ENCODE measurements at regions not wholly inside any gene's neighbourhood (a gene's known extent, or its start where the extent isn't known, plus 50 kb on each side); places are given as distances from the start of the nearest gene placed in this dataset.

DNA sequence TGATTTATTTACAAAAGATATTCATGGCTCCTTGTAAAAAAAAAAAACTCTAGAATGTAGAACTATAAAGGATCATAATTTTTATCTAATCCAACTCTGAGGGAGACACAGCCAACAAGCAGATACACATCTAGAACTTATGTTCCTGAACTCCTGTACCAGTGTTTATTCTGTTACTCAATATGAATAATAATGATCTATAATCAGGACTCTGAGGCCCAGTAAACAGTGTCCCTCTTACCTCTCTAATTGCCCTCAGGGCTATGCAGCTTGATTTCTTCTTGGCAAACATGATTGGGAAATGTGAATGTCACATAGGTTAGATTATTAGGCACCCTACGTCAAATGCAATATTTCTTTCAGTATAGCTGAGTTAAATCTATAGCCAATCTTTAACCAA, 391.6 kb upstream of the RPS23 start:
- H3K4me3 ChIP-seq (ENCODE audit: low read length in 3 of 3): no peak overlapping the region
- H3K27ac ChIP-seq (ENCODE audit: low read depth, low read length): no peak overlapping the region
- H3K9me3 ChIP-seq (ENCODE audit: control insufficient read depth in 3 of 3, low read length in 3 of 3): no peaks in the 10 kb centered on the region
- H3K36me3 ChIP-seq (ENCODE audit: control insufficient read depth in 3 of 3, insufficient read depth in 3 of 3, low read length in 3 of 3): no peaks in the 10 kb centered on the region
- H3K9ac ChIP-seq (ENCODE audit: low read depth in 1 of 3, low read length in 3 of 3): no peak overlapping the region
- no peaks in the 10 kb centered on the region for H3K4me1 ChIP-seq (ENCODE audit: control insufficient read depth in 3 of 3, insufficient read depth in 3 of 3, low read length in 3 of 3)
- H3K27me3 ChIP-seq (ENCODE audit: control insufficient read depth in 3 of 3, insufficient read depth in 3 of 3, low read length in 3 of 3): no peaks in the 10 kb centered on the region

DNA sequence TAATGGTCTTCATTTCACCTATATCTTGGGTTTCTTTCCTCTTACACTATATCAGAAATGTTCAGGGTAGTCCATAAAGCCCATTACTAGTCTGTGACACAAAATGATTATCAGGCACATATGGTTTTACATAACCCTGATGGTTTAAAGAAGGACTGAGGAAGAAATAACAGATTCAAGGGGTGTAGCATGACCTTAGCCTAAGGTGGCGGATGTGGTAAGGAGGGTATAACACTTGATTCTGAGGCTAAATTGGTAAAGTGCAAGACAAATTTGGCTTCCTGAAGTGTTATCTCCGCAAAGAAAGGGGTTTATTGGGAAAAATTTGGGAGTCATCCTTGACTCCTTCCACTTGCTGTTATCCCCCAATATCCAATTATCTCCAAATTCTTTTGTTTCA, 388.2 kb upstream of the RPS23 start:
- Histone ChIP-seq H3K9me3 (ENCODE audit: control insufficient read depth in 3 of 3, low read length in 3 of 3) (no peaks in the 10 kb centered on the region), H3K9ac (ENCODE audit: low read depth in 1 of 3, low read length in 3 of 3) (no peak overlapping the region), H3K4me1 (ENCODE audit: control insufficient read depth in 3 of 3, insufficient read depth in 3 of 3, low read length in 3 of 3) (no peaks in the 10 kb centered on the region), H3K27me3 (ENCODE audit: control insufficient read depth in 3 of 3, insufficient read depth in 3 of 3, low read length in 3 of 3) (no peaks in the 10 kb centered on the region), H3K36me3 (ENCODE audit: control insufficient read depth in 3 of 3, insufficient read depth in 3 of 3, low read length in 3 of 3) (no peaks in the 10 kb centered on the region), H3K27ac (ENCODE audit: low read depth, low read length) (no peak overlapping the region), H3K4me3 (ENCODE audit: low read length in 3 of 3) (no peak overlapping the region)

DNA sequence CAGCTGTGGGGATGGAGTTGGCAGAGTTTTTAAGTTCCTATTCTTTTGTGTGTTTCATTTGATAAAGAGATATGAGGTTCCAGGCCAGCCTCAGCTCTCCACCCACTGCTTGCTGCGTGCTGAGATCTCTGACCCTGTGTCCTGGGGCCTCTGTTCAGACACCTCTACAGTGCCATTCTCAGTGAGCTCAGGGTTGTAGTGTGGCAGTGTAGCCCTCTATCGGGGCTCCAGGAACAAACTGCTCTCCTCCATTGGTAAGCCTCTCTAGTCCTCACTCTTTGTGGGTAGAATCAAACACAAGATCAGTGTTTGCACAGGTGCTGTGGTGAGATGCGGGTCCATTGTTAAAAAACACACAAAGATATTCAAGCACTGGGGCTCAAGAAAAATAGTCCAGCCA, 386.6 kb upstream of the RPS23 start:
- H3K27me3 ChIP-seq (ENCODE audit: control insufficient read depth in 3 of 3, insufficient read depth in 3 of 3, low read length in 3 of 3): no peaks in the 10 kb centered on the region
- H3K4me1 ChIP-seq (ENCODE audit: control insufficient read depth in 3 of 3, insufficient read depth in 3 of 3, low read length in 3 of 3): no peaks in the 10 kb centered on the region
- no peak overlapping the region for H3K9ac ChIP-seq (ENCODE audit: low read depth in 1 of 3, low read length in 3 of 3)
- no peak overlapping the region for H3K27ac ChIP-seq (ENCODE audit: low read depth, low read length)
- H3K9me3 ChIP-seq (ENCODE audit: control insufficient read depth in 3 of 3, low read length in 3 of 3): no peaks in the 10 kb centered on the region
- H3K4me3 ChIP-seq (ENCODE audit: low read length in 3 of 3): no peak overlapping the region
- no peaks in the 10 kb centered on the region for H3K36me3 ChIP-seq (ENCODE audit: control insufficient read depth in 3 of 3, insufficient read depth in 3 of 3, low read length in 3 of 3)

DNA sequence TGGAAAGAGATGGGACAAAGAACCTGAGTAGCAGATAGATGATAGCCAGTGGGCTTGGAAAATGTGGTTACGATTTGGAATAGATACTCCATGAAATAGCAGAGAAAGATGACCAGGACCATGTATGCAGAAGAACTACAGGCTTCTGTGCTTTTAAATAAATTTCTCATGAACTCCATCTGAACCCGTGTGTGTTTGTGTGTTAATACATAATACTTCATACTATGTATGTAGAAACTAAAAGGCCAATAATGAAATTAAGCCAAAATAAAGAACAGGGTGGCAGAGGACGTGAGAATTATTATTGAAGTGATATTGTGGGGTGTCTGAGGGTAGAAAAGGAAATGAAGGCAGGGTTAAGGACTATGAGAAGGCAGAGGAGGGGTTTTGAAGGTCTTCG, 385.1 kb upstream of the RPS23 start:
- no peaks in the 10 kb centered on the region for H3K4me1 ChIP-seq (ENCODE audit: control insufficient read depth in 3 of 3, insufficient read depth in 3 of 3, low read length in 3 of 3)
- no peaks in the 10 kb centered on the region for H3K27me3 ChIP-seq (ENCODE audit: control insufficient read depth in 3 of 3, insufficient read depth in 3 of 3, low read length in 3 of 3)
- H3K4me3 ChIP-seq (ENCODE audit: low read length in 3 of 3): no peak overlapping the region
- no peak overlapping the region for H3K9ac ChIP-seq (ENCODE audit: low read depth in 1 of 3, low read length in 3 of 3)
- no peak overlapping the region for H3K27ac ChIP-seq (ENCODE audit: low read depth, low read length)
- no peaks in the 10 kb centered on the region for H3K36me3 ChIP-seq (ENCODE audit: control insufficient read depth in 3 of 3, insufficient read depth in 3 of 3, low read length in 3 of 3)
- H3K9me3 ChIP-seq (ENCODE audit: control insufficient read depth in 3 of 3, low read length in 3 of 3): no peaks in the 10 kb centered on the region

DNA sequence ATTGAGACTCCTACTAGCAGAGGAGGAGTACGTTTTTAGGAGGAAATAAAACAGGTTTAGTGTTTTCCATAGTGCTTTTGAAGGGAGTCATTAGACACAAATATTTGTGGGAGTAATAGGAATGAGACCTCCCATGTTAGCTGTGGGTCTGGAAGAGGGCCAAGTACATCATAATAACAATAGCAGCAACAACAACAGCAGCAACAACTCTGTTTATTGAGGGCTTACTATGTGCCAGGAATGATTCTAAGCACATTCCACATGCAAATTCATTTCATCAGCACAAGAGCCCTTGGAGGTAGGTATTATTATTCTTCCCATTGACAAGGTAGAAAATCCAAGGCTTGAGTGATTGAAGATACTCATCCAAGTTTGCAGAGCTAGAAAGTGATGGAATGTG, 384.2 kb upstream of the RPS23 start:
- Histone ChIP-seq H3K4me3 (ENCODE audit: low read length in 3 of 3) (no peak overlapping the region), H3K4me1 (ENCODE audit: control insufficient read depth in 3 of 3, insufficient read depth in 3 of 3, low read length in 3 of 3) (no peaks in the 10 kb centered on the region), H3K9me3 (ENCODE audit: control insufficient read depth in 3 of 3, low read length in 3 of 3) (no peaks in the 10 kb centered on the region), H3K36me3 (ENCODE audit: control insufficient read depth in 3 of 3, insufficient read depth in 3 of 3, low read length in 3 of 3) (no peaks in the 10 kb centered on the region), H3K27me3 (ENCODE audit: control insufficient read depth in 3 of 3, insufficient read depth in 3 of 3, low read length in 3 of 3) (no peaks in the 10 kb centered on the region), H3K27ac (ENCODE audit: low read depth, low read length) (no peak overlapping the region), H3K9ac (ENCODE audit: low read depth in 1 of 3, low read length in 3 of 3) (no peak overlapping the region)

DNA sequence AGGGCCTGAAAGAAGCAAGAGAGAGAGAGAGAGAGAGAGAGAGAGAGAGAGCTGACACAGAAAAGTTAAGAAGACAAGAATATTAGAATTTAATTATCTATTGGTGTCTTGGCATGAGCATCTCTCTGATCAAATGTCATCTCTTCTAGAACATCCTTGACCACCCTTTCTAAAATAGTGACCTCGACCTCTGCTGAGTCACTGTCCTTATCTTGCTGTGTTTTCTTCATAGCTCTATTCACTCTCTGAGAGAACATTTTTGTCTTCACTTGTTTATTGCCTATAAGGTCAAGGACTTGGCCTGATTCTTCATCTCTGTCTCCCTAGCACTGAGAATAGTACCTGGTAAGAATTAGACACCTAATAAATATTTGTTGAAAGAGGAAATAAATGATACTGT, 383.8 kb upstream of the RPS23 start:
- Histone ChIP-seq H3K4me3 (ENCODE audit: low read length in 3 of 3) (no peak overlapping the region), H3K4me1 (ENCODE audit: control insufficient read depth in 3 of 3, insufficient read depth in 3 of 3, low read length in 3 of 3) (no peaks in the 10 kb centered on the region), H3K36me3 (ENCODE audit: control insufficient read depth in 3 of 3, insufficient read depth in 3 of 3, low read length in 3 of 3) (no peaks in the 10 kb centered on the region), H3K27me3 (ENCODE audit: control insufficient read depth in 3 of 3, insufficient read depth in 3 of 3, low read length in 3 of 3) (no peaks in the 10 kb centered on the region), H3K9ac (ENCODE audit: low read depth in 1 of 3, low read length in 3 of 3) (no peak overlapping the region), H3K9me3 (ENCODE audit: control insufficient read depth in 3 of 3, low read length in 3 of 3) (no peaks in the 10 kb centered on the region), H3K27ac (ENCODE audit: low read depth, low read length) (no peak overlapping the region)

DNA sequence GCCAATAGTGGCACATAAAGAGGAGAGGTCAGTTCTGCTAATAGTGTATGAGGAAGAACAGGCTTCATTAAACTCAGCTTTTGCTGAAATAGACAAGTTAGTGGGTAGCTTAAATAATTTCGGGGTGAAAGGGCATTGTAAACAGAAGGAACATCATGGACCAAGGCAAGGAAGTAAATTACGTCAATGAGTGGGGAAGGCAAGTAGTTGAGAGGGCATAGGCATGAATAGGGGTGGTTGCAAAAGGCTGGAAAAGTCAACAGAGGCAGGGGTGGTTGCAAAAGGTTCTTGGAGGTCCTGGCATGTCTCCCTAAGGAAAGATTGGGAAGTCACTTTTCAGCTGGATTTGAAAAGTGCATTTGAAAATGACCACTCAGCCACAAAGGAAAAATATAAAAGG, 383.3 kb upstream of the RPS23 start:
- H3K27ac ChIP-seq (ENCODE audit: low read depth, low read length): no peak overlapping the region
- H3K27me3 ChIP-seq (ENCODE audit: control insufficient read depth in 3 of 3, insufficient read depth in 3 of 3, low read length in 3 of 3): no peaks in the 10 kb centered on the region
- H3K4me3 ChIP-seq (ENCODE audit: low read length in 3 of 3): no peak overlapping the region
- H3K9me3 ChIP-seq (ENCODE audit: control insufficient read depth in 3 of 3, low read length in 3 of 3): no peaks in the 10 kb centered on the region
- H3K4me1 ChIP-seq (ENCODE audit: control insufficient read depth in 3 of 3, insufficient read depth in 3 of 3, low read length in 3 of 3): no peaks in the 10 kb centered on the region
- no peak overlapping the region for H3K9ac ChIP-seq (ENCODE audit: low read depth in 1 of 3, low read length in 3 of 3)
- H3K36me3 ChIP-seq (ENCODE audit: control insufficient read depth in 3 of 3, insufficient read depth in 3 of 3, low read length in 3 of 3): no peaks in the 10 kb centered on the region

DNA sequence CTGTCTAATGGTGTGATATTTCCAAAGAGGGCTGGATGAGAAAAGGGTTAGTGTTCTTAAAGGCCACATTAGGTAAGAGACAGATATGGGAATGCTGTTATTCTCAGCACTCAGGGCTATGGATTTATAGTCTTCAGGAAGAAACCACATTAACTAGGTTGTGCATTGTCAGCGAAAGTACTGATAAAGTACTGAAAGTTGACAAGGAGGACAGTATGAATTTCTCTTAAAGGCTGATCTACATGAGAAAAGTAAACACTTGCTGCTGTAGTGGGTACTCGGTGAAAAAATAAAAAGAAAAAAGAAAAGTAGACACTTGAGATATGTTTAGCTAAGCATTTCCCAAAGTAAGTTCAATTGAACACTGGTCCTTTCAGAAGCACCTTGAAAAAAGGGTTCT, 381.0 kb upstream of the RPS23 start:
- H3K4me1 ChIP-seq (ENCODE audit: control insufficient read depth in 3 of 3, insufficient read depth in 3 of 3, low read length in 3 of 3): no peaks in the 10 kb centered on the region
- no peak overlapping the region for H3K27ac ChIP-seq (ENCODE audit: low read depth, low read length)
- H3K27me3 ChIP-seq (ENCODE audit: control insufficient read depth in 3 of 3, insufficient read depth in 3 of 3, low read length in 3 of 3): no peaks in the 10 kb centered on the region
- H3K4me3 ChIP-seq (ENCODE audit: low read length in 3 of 3): no peak overlapping the region
- H3K36me3 ChIP-seq (ENCODE audit: control insufficient read depth in 3 of 3, insufficient read depth in 3 of 3, low read length in 3 of 3): no peaks in the 10 kb centered on the region
- no peaks in the 10 kb centered on the region for H3K9me3 ChIP-seq (ENCODE audit: control insufficient read depth in 3 of 3, low read length in 3 of 3)
- no peak overlapping the region for H3K9ac ChIP-seq (ENCODE audit: low read depth in 1 of 3, low read length in 3 of 3)

DNA sequence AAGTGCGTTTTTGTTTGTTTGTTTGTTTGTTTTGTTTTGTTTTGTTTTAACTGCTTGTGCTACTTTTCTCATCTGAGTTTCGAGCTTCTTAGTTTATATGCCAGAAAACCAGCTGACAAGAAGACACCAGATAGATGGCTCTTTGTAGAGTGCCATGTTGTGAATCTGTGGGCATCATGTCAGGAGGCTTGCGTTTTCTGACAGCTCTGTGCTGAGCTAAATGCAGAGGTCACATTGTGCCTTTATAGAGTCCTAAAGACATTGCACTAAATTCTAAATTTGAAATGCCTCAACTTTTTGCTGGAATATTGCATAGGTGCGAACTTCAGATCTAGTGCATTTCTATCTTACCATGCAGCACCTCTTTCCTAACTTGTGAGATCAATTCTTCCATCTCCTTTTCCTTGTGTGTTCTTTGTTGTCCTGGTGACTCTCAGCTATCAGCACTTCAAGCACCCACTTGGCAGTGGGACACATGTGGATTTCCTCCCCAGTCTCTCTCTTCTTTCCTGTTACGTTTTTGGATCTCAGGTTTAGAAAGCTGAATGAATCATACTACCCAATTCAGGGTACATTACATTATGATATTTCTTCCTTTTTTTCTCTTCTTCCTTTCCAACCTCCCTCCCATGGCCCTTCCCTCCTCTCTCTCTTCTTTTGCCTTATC, 379.0 kb upstream of the RPS23 start:
- Histone ChIP-seq H3K27me3 (ENCODE audit: control insufficient read depth in 3 of 3, insufficient read depth in 3 of 3, low read length in 3 of 3) (no peaks in the 10 kb centered on the region), H3K27ac (ENCODE audit: low read depth, low read length) (no peak overlapping the region), H3K9me3 (ENCODE audit: control insufficient read depth in 3 of 3, low read length in 3 of 3) (no peaks in the 10 kb centered on the region), H3K4me3 (ENCODE audit: low read length in 3 of 3) (no peak overlapping the region), H3K36me3 (ENCODE audit: control insufficient read depth in 3 of 3, insufficient read depth in 3 of 3, low read length in 3 of 3) (no peaks in the 10 kb centered on the region), H3K9ac (ENCODE audit: low read depth in 1 of 3, low read length in 3 of 3) (no peak overlapping the region), H3K4me1 (ENCODE audit: control insufficient read depth in 3 of 3, insufficient read depth in 3 of 3, low read length in 3 of 3) (no peaks in the 10 kb centered on the region)

DNA sequence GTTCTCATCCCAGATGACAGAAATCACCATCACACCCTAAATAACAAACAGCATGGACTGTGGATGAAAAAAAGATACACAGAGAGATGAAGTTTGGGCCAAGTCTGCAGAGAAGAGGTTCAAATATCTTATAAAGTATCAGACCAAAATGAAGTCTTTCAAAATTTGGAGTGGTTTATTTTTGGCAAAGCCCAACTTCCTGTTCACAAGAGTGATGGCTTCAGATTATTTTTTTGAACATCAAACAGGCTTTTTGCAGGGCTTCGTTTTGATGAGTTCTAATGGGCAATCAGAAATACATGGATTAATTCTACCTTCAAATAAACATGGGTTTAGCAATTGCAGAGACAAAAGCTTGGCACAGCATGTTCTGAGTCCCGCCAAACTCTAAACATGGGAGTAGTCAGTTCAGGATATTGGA, 378.2 kb upstream of the RPS23 start:
- H3K4me3 ChIP-seq (ENCODE audit: low read length in 3 of 3): no peak overlapping the region
- no peaks in the 10 kb centered on the region for H3K27me3 ChIP-seq (ENCODE audit: control insufficient read depth in 3 of 3, insufficient read depth in 3 of 3, low read length in 3 of 3)
- H3K36me3 ChIP-seq (ENCODE audit: control insufficient read depth in 3 of 3, insufficient read depth in 3 of 3, low read length in 3 of 3): no peaks in the 10 kb centered on the region
- H3K9me3 ChIP-seq (ENCODE audit: control insufficient read depth in 3 of 3, low read length in 3 of 3): no peaks in the 10 kb centered on the region
- H3K27ac ChIP-seq (ENCODE audit: low read depth, low read length): no peak overlapping the region
- H3K9ac ChIP-seq (ENCODE audit: low read depth in 1 of 3, low read length in 3 of 3): no peak overlapping the region
- H3K4me1 ChIP-seq (ENCODE audit: control insufficient read depth in 3 of 3, insufficient read depth in 3 of 3, low read length in 3 of 3): no peaks in the 10 kb centered on the region

DNA sequence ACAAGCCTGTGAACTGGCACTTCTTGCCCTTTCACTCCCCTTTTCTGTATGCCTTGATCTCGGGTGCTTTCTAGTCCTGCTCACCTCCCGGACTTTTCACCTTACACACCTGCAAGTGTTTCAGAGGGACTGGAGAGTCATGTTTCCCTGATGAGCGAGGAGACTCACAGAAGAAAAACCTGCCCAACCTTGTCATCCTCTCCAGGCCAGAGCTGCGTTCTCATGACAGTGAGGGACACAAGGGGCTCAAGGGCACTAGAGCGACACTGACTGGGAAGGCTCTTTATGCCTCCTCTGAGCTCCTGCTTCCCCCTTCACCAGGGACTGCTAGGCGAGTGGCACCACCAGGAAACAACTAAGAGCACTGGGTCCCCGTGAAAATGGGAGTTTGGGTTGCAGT, 376.9 kb upstream of the RPS23 start:
- no peaks in the 10 kb centered on the region for H3K27me3 ChIP-seq (ENCODE audit: control insufficient read depth in 3 of 3, insufficient read depth in 3 of 3, low read length in 3 of 3)
- H3K27ac ChIP-seq (ENCODE audit: low read depth, low read length): no peak overlapping the region

More for the DNA sequence above, 376.9 kb upstream of the RPS23 start:
- Histone ChIP-seq H3K36me3 (ENCODE audit: control insufficient read depth in 3 of 3, insufficient read depth in 3 of 3, low read length in 3 of 3) (no peaks in the 10 kb centered on the region), H3K4me3 (ENCODE audit: low read length in 3 of 3) (no peak overlapping the region), H3K9me3 (ENCODE audit: control insufficient read depth in 3 of 3, low read length in 3 of 3) (no peaks in the 10 kb centered on the region), H3K4me1 (ENCODE audit: control insufficient read depth in 3 of 3, insufficient read depth in 3 of 3, low read length in 3 of 3) (no peaks in the 10 kb centered on the region), H3K9ac (ENCODE audit: low read depth in 1 of 3, low read length in 3 of 3) (no peak overlapping the region)

Measured in skeletal muscle tissue (tissue), 3 donors.